Esophagus squamous epithelium (tissue), 4 donors: ENCODE measurements at regions not wholly inside any gene's neighbourhood (a gene's known extent, or its start where the extent isn't known, plus 50 kb on each side); places are given as distances from the start of the nearest gene placed in this dataset.

Source experiments
- CTCF ChIP-seq, 6 experiments: fragments of 450-650 bp in 4 of 6; fragments of 200-600 bp in 2 of 6; sonication (generic) in 2 of 6; IDR thresholded peaks; one replicate each; pipeline ENCODE4 v1.5.1; 2016 to 2019; ENCODE audit warnings: antibody characterized with exemption in 6 of 6, mild to moderate bottlenecking in 4 of 6, moderate library complexity in 4 of 6
- POLR2A ChIP-seq, 4 donors: fragments of 450-650 bp; IDR thresholded peaks; one replicate each; pipeline ENCODE4 v1.6.1; 2017; ENCODE audit warnings: antibody characterized with exemption in 4 of 4, mild to moderate bottlenecking in 4 of 4, moderate library complexity in 3 of 4

GRCh38 chr2:193349642-193350041 is 1154.9 kb upstream of the TMEFF2 start:
- TF ChIP-seq CTCF (IDR thresholded peaks at IDR 0.05) (no peak), POLR2A (IDR thresholded peaks at IDR 0.05) (no peak)
